CD4-positive, alpha-beta T cell treated with Interleukin-21 for 1 hour (primary cell): ENCODE measurements at regions not wholly inside any gene's neighbourhood (a gene's known extent, or its start where the extent isn't known, plus 50 kb on each side); places are given as distances from the start of the nearest gene placed in this dataset.

Source experiments
- DNase-seq: peaks from one replicate; pipeline ENCODE4 v3.0.0-alpha.2; 2020

DNA sequence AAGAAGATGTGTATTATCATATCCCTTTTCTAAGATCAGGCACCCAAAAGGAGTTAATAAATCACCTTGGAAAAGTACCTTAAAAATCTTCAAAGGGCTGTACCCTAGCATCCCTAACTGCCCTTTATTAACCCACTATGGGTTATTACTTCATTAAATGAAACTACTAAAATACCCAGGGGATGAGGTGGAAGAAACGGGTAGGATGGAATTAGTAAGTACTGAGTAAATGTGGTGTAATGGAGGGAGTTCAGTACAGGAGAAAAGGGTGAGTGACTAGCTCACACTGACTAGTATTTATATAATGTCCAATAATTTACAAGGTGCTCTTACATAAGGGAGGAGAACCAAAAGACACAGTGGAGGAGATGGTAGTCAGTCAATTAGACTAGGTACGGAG lies 51.0 kb upstream of the RASGEF1B start:
- DNase-seq: no peak

- DNase-seq: no peak
Observed at GRCh38 chr4:81521708-81522107, 50.0 kb upstream of the RASGEF1B start.
